Nephron progenitor cell (in vitro differentiated cells): ENCODE measurements at regions not wholly inside any gene's neighbourhood (a gene's known extent, or its start where the extent isn't known, plus 50 kb on each side); places are given as distances from the start of the nearest gene placed in this dataset.

ENCODE experiments used
- DNase-seq: peaks from one replicate; pipeline ENCODE4 v3.0.0; 2021
- H3K27ac Mint-ChIP-seq: 2 replicates; pipeline ENCODE4 v1.8.0; 2021; ENCODE audit warnings: mild to moderate bottlenecking, moderate library complexity, mixed read lengths
- H3K27me3 Mint-ChIP-seq: 2 replicates; pipeline ENCODE4 v1.8.0; 2021; ENCODE audit warnings: mild to moderate bottlenecking, low read depth, mixed read lengths; ENCODE audit not compliant: poor library complexity
- H3K36me3 Mint-ChIP-seq: 2 replicates; pipeline ENCODE4 v1.8.0; 2021; ENCODE audit warnings: low read depth, mixed read lengths
- H3K4me1 Mint-ChIP-seq: 2 replicates; pipeline ENCODE4 v1.8.0; 2021; ENCODE audit warnings: mixed read lengths
- H3K4me3 Mint-ChIP-seq: 2 replicates; pipeline ENCODE4 v1.8.0; 2021; ENCODE audit warnings: mild to moderate bottlenecking, moderate library complexity, mixed read lengths
- H3K9me3 Mint-ChIP-seq: 2 replicates; pipeline ENCODE4 v1.8.0; 2021; ENCODE audit warnings: mild to moderate bottlenecking, moderate library complexity, mixed read lengths
- TF ChIP-seq, protein P1 (sequence below): fragments of 200-600 bp; sonication (generic); IDR thresholded peaks from 2 replicates; pipeline ENCODE4 v1.5.0; 2021; ENCODE audit warnings: antibody characterized with exemption

DNA sequence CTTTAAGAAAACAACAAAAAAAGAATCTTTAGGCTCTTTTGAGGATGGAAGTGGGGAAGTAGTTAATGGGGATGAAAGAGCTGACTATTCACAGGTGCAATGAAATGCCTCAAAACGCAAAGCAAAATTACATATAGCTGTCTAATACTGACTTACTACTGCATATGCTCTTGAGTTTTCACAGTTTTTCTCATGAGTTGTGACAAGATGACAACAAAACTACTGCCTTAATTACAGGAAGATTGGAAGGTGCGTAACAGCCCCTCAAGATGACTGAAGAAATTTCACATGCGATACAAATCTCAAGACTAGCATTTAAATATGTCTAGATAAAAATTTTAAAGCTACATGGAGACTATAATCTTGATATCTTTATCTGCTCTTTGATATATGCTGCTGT lies 547.8 kb upstream of the POU3F2 start:
- TF ChIP-seq, protein P1, sequence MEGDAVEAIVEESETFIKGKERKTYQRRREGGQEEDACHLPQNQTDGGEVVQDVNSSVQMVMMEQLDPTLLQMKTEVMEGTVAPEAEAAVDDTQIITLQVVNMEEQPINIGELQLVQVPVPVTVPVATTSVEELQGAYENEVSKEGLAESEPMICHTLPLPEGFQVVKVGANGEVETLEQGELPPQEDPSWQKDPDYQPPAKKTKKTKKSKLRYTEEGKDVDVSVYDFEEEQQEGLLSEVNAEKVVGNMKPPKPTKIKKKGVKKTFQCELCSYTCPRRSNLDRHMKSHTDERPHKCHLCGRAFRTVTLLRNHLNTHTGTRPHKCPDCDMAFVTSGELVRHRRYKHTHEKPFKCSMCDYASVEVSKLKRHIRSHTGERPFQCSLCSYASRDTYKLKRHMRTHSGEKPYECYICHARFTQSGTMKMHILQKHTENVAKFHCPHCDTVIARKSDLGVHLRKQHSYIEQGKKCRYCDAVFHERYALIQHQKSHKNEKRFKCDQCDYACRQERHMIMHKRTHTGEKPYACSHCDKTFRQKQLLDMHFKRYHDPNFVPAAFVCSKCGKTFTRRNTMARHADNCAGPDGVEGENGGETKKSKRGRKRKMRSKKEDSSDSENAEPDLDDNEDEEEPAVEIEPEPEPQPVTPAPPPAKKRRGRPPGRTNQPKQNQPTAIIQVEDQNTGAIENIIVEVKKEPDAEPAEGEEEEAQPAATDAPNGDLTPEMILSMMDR, result no peak
- peaks cover 6% of the 10 kb centered on the region for H3K27me3 Mint-ChIP-seq
- peaks cover under 1% of the 10 kb centered on the region for H3K4me1 Mint-ChIP-seq
- H3K36me3 Mint-ChIP-seq, result no peaks in the 10 kb centered on the region
- no peak for DNase-seq
- no peaks in the 10 kb centered on the region for H3K9me3 Mint-ChIP-seq
- no peak overlapping the region for H3K27ac Mint-ChIP-seq
- no peak overlapping the region for H3K4me3 Mint-ChIP-seq

DNA sequence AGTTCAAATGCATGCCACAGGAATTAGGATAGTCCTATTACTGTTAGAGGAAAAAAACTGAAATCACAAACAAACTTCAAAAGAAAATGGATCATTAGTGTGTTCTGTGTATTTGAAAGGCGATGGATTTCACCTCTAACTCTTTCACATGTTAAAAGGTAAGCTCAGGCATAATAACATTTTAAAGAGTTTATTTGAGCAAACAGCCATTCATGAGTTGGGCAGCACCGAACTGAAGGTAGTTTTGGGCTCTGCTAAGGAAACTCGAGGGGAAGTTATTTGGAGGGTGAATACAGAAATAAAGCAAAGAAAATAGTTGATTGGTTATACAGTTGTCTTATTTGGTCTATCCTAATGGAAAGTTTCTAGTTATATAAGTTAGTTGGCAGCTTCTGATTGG lies 546.5 kb upstream of the POU3F2 start:
- Mint-ChIP-seq H3K27me3 (peaks cover 6% of the 10 kb centered on the region), H3K36me3 (no peaks in the 10 kb centered on the region), H3K4me3 (no peak overlapping the region), H3K9me3 (no peaks in the 10 kb centered on the region), H3K27ac (no peak overlapping the region), H3K4me1 (peaks cover 13% of the 10 kb centered on the region)
- TF ChIP-seq, protein P1, result no peak
- no peak for DNase-seq

DNA sequence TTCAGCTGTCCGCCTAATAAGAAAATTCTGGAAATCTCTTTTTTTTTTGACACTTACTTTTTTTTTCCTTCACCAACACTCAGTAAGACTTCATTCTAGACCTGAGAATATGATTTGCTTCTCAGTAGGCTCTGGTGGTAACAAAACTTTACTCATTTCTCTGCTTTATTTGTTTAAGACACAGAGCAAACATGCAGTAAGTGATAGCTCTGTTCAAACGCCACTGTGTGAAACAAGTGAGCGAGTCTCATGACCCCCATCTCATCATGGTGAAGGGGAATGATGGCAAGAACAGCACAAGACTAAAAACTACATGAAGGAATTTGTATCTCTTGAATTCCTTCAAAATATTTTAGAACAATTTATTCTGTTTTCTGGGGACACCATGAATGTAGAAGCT lies 541.6 kb upstream of the POU3F2 start:
- H3K4me3 Mint-ChIP-seq, result no peak overlapping the region
- peak overlapping the region; percentile 91 for H3K27ac Mint-ChIP-seq
- H3K4me1 Mint-ChIP-seq, result peaks cover 38% of the 10 kb centered on the region
- no peaks in the 10 kb centered on the region for H3K36me3 Mint-ChIP-seq
- no peaks in the 10 kb centered on the region for H3K9me3 Mint-ChIP-seq
- H3K27me3 Mint-ChIP-seq, result peaks cover 3% of the 10 kb centered on the region
- TF ChIP-seq, protein P1, result no peak
- DNase-seq, result no peak

DNA sequence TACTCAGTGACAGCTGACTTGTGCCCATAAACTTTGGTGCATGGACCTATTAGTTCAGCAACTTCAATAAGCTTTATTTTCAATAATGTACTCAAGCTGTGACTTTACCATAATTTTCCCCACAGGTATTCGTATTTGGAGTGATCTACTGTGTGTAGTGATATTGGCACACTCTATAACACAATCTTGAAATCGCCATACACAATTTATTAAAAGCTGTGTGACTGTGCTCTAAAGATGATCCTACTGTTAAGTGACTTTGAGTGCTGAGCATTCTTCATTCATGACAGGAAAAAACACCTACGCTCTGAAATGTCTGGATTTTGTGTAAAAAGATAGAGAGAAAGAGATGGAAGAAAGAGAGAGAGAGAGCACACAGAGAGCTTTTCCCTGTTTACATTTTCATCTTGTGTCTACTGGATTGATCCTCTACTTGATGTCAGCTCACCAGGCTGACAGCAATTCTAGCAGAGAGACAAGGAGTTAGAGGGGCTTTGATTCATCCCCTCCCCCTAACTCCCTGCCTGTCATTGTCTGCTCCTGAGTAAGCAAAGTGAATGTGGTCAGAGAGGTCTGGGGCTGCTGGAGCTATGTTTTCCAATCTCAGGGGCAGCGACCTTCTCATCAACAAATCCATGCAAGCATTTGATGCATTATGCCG lies 538.7 kb upstream of the POU3F2 start:
- peak overlapping the region; percentile 3 for H3K4me3 Mint-ChIP-seq
- H3K27ac Mint-ChIP-seq, result peak overlapping the region; percentile 7

DNA sequence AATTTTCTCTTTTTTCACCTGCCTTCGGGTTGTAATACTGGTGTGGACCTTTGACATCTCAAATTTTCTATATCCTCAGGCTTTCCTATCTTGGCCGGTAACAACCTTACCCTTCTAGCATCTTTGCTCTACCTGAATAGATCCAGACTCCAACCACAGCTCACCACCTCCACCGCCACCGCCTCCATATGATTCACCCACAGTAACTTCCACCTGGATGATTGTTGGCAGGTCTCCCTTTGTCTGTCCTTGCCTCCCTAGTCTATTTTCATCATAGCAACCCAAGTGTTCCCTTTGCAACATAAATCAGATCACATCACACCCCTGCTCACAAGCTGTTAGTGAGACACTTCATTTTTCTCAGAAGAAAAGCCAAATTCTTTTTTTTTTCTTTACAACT lies 525.8 kb upstream of the POU3F2 start:
- no peaks in the 10 kb centered on the region for H3K27me3 Mint-ChIP-seq

More for the DNA sequence above, 538.7 kb upstream of the POU3F2 start:
- TF ChIP-seq, protein P1, result no peak
- peak; percentile 6 for DNase-seq
- H3K36me3 Mint-ChIP-seq, result no peaks in the 10 kb centered on the region
- no peaks in the 10 kb centered on the region for H3K27me3 Mint-ChIP-seq
- H3K9me3 Mint-ChIP-seq, result no peaks in the 10 kb centered on the region
- peaks cover 38% of the 10 kb centered on the region for H3K4me1 Mint-ChIP-seq

More for the DNA sequence above, 525.8 kb upstream of the POU3F2 start:
- Mint-ChIP-seq H3K27ac (no peak overlapping the region), H3K4me1 (peaks cover 14% of the 10 kb centered on the region), H3K9me3 (peaks cover 10% of the 10 kb centered on the region), H3K36me3 (no peaks in the 10 kb centered on the region), H3K4me3 (no peak overlapping the region)
- DNase-seq, result no peak
- TF ChIP-seq, protein P1, result no peak
